Osteoblast (primary cell): ENCODE measurements at regions not wholly inside any gene's neighbourhood (a gene's known extent, or its start where the extent isn't known, plus 50 kb on each side); places are given as distances from the start of the nearest gene placed in this dataset.
"Not testable (repeated sequence)": the region's sequence is repeated elsewhere in the genome, so short reads cannot be mapped to it uniquely, and the experiment has no call there.

Experiments
- DNase-seq: peaks from one replicate; pipeline ENCODE4 v3.0.0; 2011; ENCODE audit warnings: low spot score, mixed read lengths; ENCODE audit not compliant: insufficient read length; ENCODE audit errors: missing footprints
- H2AFZ ChIP-seq: 2 replicates; pipeline ENCODE4 v1.6.0; 2011; ENCODE audit warnings: mild to moderate bottlenecking, low read length
- H3K27ac ChIP-seq: 2 replicates; pipeline ENCODE4 v1.5.1; 2011; ENCODE audit warnings: mild to moderate bottlenecking, low read depth, low read length, moderate library complexity
- H3K27me3 ChIP-seq: 2 replicates; pipeline ENCODE4 v1.6.0; 2012; ENCODE audit warnings: mild to moderate bottlenecking, control low read depth, inconsistent platforms, low read length, moderate library complexity; ENCODE audit not compliant: insufficient read depth
- H3K36me3 ChIP-seq: 2 replicates; pipeline ENCODE4 v1.5.1; 2011; ENCODE audit warnings: mild to moderate bottlenecking, low read length, control low read depth, moderate library complexity; ENCODE audit not compliant: insufficient read depth
- H3K4me1 ChIP-seq: 2 replicates; pipeline ENCODE4 v1.5.1; 2011; ENCODE audit warnings: mild to moderate bottlenecking, low read length, control low read depth, moderate library complexity; ENCODE audit not compliant: insufficient read depth
- H3K4me2 ChIP-seq: 2 replicates; pipeline ENCODE4 v1.6.0; 2011; ENCODE audit warnings: mild to moderate bottlenecking, low read length; ENCODE audit not compliant: insufficient read depth
- H3K4me3 ChIP-seq: fragments of 200-600 bp; sonication (generic); 3 replicates; pipeline ENCODE4 v1.5.1; 2012; ENCODE audit warnings: mild to moderate bottlenecking, low read length, inconsistent platforms; ENCODE audit not compliant: insufficient read depth
- H3K79me2 ChIP-seq: 2 replicates; pipeline ENCODE4 v1.6.0; 2012; ENCODE audit warnings: mild to moderate bottlenecking, low read length, control low read depth, inconsistent platforms; ENCODE audit not compliant: insufficient read depth
- H3K9me3 ChIP-seq: 2 replicates; pipeline ENCODE4 v1.5.1; 2011; ENCODE audit warnings: low read depth, low read length, control low read depth
- H4K20me1 ChIP-seq: 2 replicates; pipeline ENCODE4 v1.6.0; 2012; ENCODE audit warnings: mild to moderate bottlenecking, low read length, control low read depth; ENCODE audit not compliant: insufficient read depth
- CTCF ChIP-seq: IDR thresholded peaks from 2 replicates; pipeline ENCODE4 v1.5.1; 2011; ENCODE audit warnings: mild to moderate bottlenecking, low read depth, low read length, moderate library complexity; ENCODE audit errors: extremely low read depth

DNA sequence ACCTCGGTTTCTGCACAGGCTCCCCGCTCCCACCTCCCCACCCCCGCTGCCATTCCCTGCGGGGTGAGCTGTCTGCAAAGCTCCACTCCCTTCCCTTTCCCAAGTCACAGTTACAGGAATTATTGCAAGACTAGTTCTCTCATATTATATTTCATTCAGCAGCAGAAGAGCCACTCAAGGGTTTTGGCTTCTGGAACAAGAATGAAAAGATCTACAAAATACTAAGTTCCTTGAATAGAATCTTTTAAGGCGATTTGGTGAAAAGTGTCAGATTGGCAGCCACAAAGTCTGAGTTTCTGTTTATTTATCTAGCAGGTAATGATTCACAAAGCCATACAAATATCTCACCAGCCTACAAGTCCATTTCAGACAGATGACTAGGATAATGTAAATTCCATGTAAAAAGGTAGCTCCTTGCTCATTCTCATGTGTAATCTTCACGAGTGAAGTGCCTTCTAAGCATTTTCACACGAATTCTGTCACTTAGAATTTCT lies 221.9 kb upstream of the RBBP8 start:
- no peaks in the 10 kb centered on the region for H3K36me3 ChIP-seq
- H3K4me1 ChIP-seq: peaks cover 34% of the 10 kb centered on the region
- H3K4me3 ChIP-seq: peak overlapping the region; percentile 62
- H3K27ac ChIP-seq: peak overlapping the region; percentile 93
- H3K9me3 ChIP-seq: no peaks in the 10 kb centered on the region
- no peaks in the 10 kb centered on the region for H4K20me1 ChIP-seq
- peak overlapping the region; percentile 80 for H2AFZ ChIP-seq
- H3K4me2 ChIP-seq: peak overlapping the region; percentile 83
- no peak for TF ChIP-seq CTCF
- no peaks in the 10 kb centered on the region for H3K79me2 ChIP-seq
- H3K27me3 ChIP-seq: no peaks in the 10 kb centered on the region
- peak; percentile 92 for DNase-seq

GRCh38 chr18:22713511-22713910 lies 219.6 kb upstream of the RBBP8 start:
- Histone ChIP-seq H3K27ac (no peak overlapping the region), H3K79me2 (no peaks in the 10 kb centered on the region), H3K4me2 (no peak overlapping the region), H3K4me1 (peaks cover 34% of the 10 kb centered on the region), H3K36me3 (no peaks in the 10 kb centered on the region), H3K4me3 (no peak overlapping the region), H3K27me3 (no peaks in the 10 kb centered on the region), H4K20me1 (no peaks in the 10 kb centered on the region), H3K9me3 (no peaks in the 10 kb centered on the region), H2AFZ (peak overlapping the region; percentile 70)
- TF ChIP-seq CTCF: no peak
- peak; percentile 15 for DNase-seq

DNA sequence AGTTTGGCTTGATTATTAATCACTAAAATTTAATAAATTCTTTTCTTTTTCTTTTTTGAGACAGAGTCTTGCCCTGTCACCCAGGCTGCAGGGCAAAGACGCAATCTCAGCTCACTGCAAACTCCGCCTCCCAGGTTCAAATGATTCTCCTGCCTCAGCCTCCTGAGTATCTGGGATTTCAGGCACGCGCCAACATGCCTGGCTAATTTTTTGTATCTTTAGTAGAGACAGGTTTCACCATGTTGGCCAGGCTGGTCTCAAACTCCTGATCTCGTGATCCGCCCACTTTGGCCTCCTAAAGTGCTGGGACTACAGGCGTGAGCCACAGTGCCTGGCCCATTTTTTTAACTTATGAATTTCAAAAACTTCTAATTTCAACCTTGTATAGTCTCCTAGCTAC lies 215.6 kb upstream of the RBBP8 start:
- not testable (repeated sequence) for H3K9me3 ChIP-seq, H3K27ac ChIP-seq, H3K79me2 ChIP-seq, DNase-seq, H4K20me1 ChIP-seq, H2AFZ ChIP-seq, H3K36me3 ChIP-seq, H3K4me3 ChIP-seq, H3K4me1 ChIP-seq, H3K4me2 ChIP-seq, H3K27me3 ChIP-seq

GRCh38 chr18:22723221-22723620 lies 209.9 kb upstream of the RBBP8 start:
- TF ChIP-seq CTCF: no peak
- Histone ChIP-seq H3K4me1 (no peaks in the 10 kb centered on the region), H2AFZ (no peak overlapping the region), H3K9me3 (no peaks in the 10 kb centered on the region), H4K20me1 (no peaks in the 10 kb centered on the region), H3K4me3 (no peak overlapping the region), H3K27ac (no peak overlapping the region), H3K4me2 (no peak overlapping the region), H3K79me2 (no peaks in the 10 kb centered on the region), H3K27me3 (no peaks in the 10 kb centered on the region), H3K36me3 (no peaks in the 10 kb centered on the region)
- no peak for DNase-seq
